BLaER1 treated with 17β-estradiol and CSF1 and Interleukin-3, amounts not matched to agents 10 nM and 100 nM (cell line): ENCODE measurements at regions not wholly inside any gene's neighbourhood (a gene's known extent, or its start where the extent isn't known, plus 50 kb on each side); places are given as distances from the start of the nearest gene placed in this dataset.

Source experiments
- H3K27ac ChIP-seq, 11 experiments: shearing (Covaris generic); formaldehyde crosslinking; 2 replicates each; pipeline ENCODE4 v1.8.1; 2022
- H3K27me3 ChIP-seq, 11 experiments: shearing (Covaris generic); formaldehyde crosslinking; 2 replicates each; pipeline ENCODE4 v1.8.1; 2022
- H3K36me3 ChIP-seq, 11 experiments: shearing (Covaris generic); formaldehyde crosslinking; 2 replicates each; pipeline ENCODE4 v1.8.1; 2022
- H3K4me1 ChIP-seq, 10 experiments: shearing (Covaris generic); formaldehyde crosslinking; 2 replicates each; pipeline ENCODE4 v1.8.1; 2022
- H3K4me2 ChIP-seq, 11 experiments: shearing (Covaris generic); formaldehyde crosslinking; 2 replicates each; pipeline ENCODE4 v1.8.1; 2022
- H3K4me3 ChIP-seq, 10 experiments: shearing (Covaris generic); formaldehyde crosslinking; 2 replicates each; pipeline ENCODE4 v1.8.1; 2022
- H3K9ac ChIP-seq, 11 experiments: shearing (Covaris generic); formaldehyde crosslinking; 2 replicates each; pipeline ENCODE4 v1.8.1; 2022
- H3K9me3 ChIP-seq, 11 experiments: shearing (Covaris generic); formaldehyde crosslinking; replicated peaks in 1 of 11; 2 replicates each; pipeline ENCODE4 v1.8.1; 2022
- H4K20me1 ChIP-seq, 11 experiments: shearing (Covaris generic); formaldehyde crosslinking; 2 replicates each; pipeline ENCODE4 v1.8.1; 2022
- Cebpa-rat ChIP-seq, 11 experiments: shearing (Covaris generic); IDR thresholded peaks; 2 replicates each; pipeline ENCODE4 v1.8.1; 2022

GRCh38 chr7:116340201-116340847, 130.0 kb downstream of the TES start:
- Histone ChIP-seq H3K4me1 (peaks cover 0 to 13% (median 12%) of the 10 kb centered on the region in 10 experiments; a peak in 14 of 20 replicates), H3K4me2 (peak overlapping the region in 7 of 11 experiments; percentile 2 to 40 (median 12); a peak in 4 of 22 replicates), H3K36me3 (no peaks in the 10 kb centered on the region), H3K27ac (no peak overlapping the region), H3K4me3 (no peak overlapping the region), H3K9ac (no peak overlapping the region), H4K20me1 (no peaks in the 10 kb centered on the region), H3K9me3 (no peaks in the 10 kb centered on the region), H3K27me3 (no peaks in the 10 kb centered on the region)
- no peak for TF ChIP-seq Cebpa-rat (IDR thresholded peaks at IDR 0.05)

GRCh38 chr7:116340943-116341907, 130.9 kb downstream of the TES start:
- Histone ChIP-seq H3K27me3 (no peaks in the 10 kb centered on the region), H3K36me3 (no peaks in the 10 kb centered on the region), H4K20me1 (no peaks in the 10 kb centered on the region), H3K9me3 (no peaks in the 10 kb centered on the region), H3K9ac (no peak overlapping the region), H3K4me1 (peaks cover 0 to 13% (median 12%) of the 10 kb centered on the region in 10 experiments; a peak in 14 of 20 replicates), H3K4me3 (no peak overlapping the region), H3K4me2 (peak overlapping the region in 9 of 11 experiments; percentile 2 to 40 (median 13); a peak in 7 of 22 replicates), H3K27ac (no peak overlapping the region)
- no peak for TF ChIP-seq Cebpa-rat (IDR thresholded peaks at IDR 0.05)

- Histone ChIP-seq H3K4me2 (no peak overlapping the region), H4K20me1 (no peaks in the 10 kb centered on the region), H3K4me1 (peaks cover 0 to 13% (median 12%) of the 10 kb centered on the region in 10 experiments; a peak in 14 of 20 replicates), H3K27ac (no peak overlapping the region), H3K4me3 (no peak overlapping the region), H3K27me3 (no peaks in the 10 kb centered on the region), H3K9me3 (peaks cover 0 to 3% (median 0%) of the 10 kb centered on the region in 11 experiments; a peak in 3 of 22 replicates), H3K9ac (no peak overlapping the region), H3K36me3 (no peaks in the 10 kb centered on the region)
- no peak for TF ChIP-seq Cebpa-rat (IDR thresholded peaks at IDR 0.05)
Measured at GRCh38 chr7:116342125-116342524, 131.8 kb downstream of the TES start.

- H3K9ac ChIP-seq = no peak overlapping the region
- no peaks in the 10 kb centered on the region for H3K27me3 ChIP-seq
- no peak overlapping the region for H3K27ac ChIP-seq
- H4K20me1 ChIP-seq = no peaks in the 10 kb centered on the region
- TF ChIP-seq Cebpa-rat (IDR thresholded peaks at IDR 0.05) = no peak
- no peak overlapping the region for H3K4me3 ChIP-seq
- H3K4me2 ChIP-seq = no peak overlapping the region
- no peaks in the 10 kb centered on the region for H3K4me1 ChIP-seq
- H3K36me3 ChIP-seq = no peaks in the 10 kb centered on the region
- H3K9me3 ChIP-seq = peaks cover 0 to 11% (median 5%) of the 10 kb centered on the region in 11 experiments; a peak in 10 of 22 replicates
Measured at GRCh38 chr7:116347151-116347832, 137.0 kb downstream of the TES start.

GRCh38 chr7:116348346-116348745, 138.0 kb downstream of the TES start:
- Histone ChIP-seq H3K4me1 (no peaks in the 10 kb centered on the region), H3K9ac (no peak overlapping the region)

GRCh38 chr7:116351966-116352365, 141.6 kb downstream of the TES start:
- no peak overlapping the region for H3K27ac ChIP-seq
- TF ChIP-seq Cebpa-rat (IDR thresholded peaks at IDR 0.05) = no peak
- H3K9ac ChIP-seq = no peak overlapping the region
- H3K4me2 ChIP-seq = no peak overlapping the region
- H3K9me3 ChIP-seq = peaks cover 0 to 10% (median 5%) of the 10 kb centered on the region in 11 experiments; a peak in 10 of 22 replicates
- H4K20me1 ChIP-seq = no peaks in the 10 kb centered on the region
- no peaks in the 10 kb centered on the region for H3K27me3 ChIP-seq
- H3K4me3 ChIP-seq = no peak overlapping the region
- peaks cover 0 to 6% (median 0%) of the 10 kb centered on the region in 10 experiments; a peak in 2 of 20 replicates for H3K4me1 ChIP-seq
- H3K36me3 ChIP-seq = no peaks in the 10 kb centered on the region

More at GRCh38 chr7:116348346-116348745, 138.0 kb downstream of the TES start:
- Histone ChIP-seq H3K9me3 (peaks cover 0 to 11% (median 5%) of the 10 kb centered on the region in 11 experiments; a peak in 10 of 22 replicates), H3K36me3 (no peaks in the 10 kb centered on the region), H3K4me2 (no peak overlapping the region), H4K20me1 (no peaks in the 10 kb centered on the region), H3K27me3 (no peaks in the 10 kb centered on the region), H3K4me3 (no peak overlapping the region), H3K27ac (no peak overlapping the region)
- no peak for TF ChIP-seq Cebpa-rat (IDR thresholded peaks at IDR 0.05)

GRCh38 chr7:116353647-116354046, 143.3 kb downstream of the TES start:
- no peaks in the 10 kb centered on the region for H3K36me3 ChIP-seq
- no peaks in the 10 kb centered on the region for H3K27me3 ChIP-seq
- H3K9ac ChIP-seq = no peak overlapping the region
- H3K4me3 ChIP-seq = no peak overlapping the region
- H3K4me1 ChIP-seq = peaks cover 0 to 6% (median 0%) of the 10 kb centered on the region in 10 experiments; a peak in 2 of 20 replicates
- H3K4me2 ChIP-seq = no peak overlapping the region
- no peak overlapping the region for H3K27ac ChIP-seq
- no peaks in the 10 kb centered on the region for H3K9me3 ChIP-seq
- peak in 3 of 11 experiments; percentile 40 to 54 (median 46); a peak in 4 of 22 replicates for TF ChIP-seq Cebpa-rat (IDR thresholded peaks at IDR 0.05)
- H4K20me1 ChIP-seq = no peaks in the 10 kb centered on the region

- H3K9ac ChIP-seq = no peak overlapping the region
- no peak for TF ChIP-seq Cebpa-rat (IDR thresholded peaks at IDR 0.05)
- H3K27ac ChIP-seq = no peak overlapping the region
- no peaks in the 10 kb centered on the region for H3K9me3 ChIP-seq
- H3K4me1 ChIP-seq = peaks cover 0 to 6% (median 0%) of the 10 kb centered on the region in 10 experiments; a peak in 2 of 20 replicates
- H3K4me3 ChIP-seq = no peak overlapping the region
- H3K36me3 ChIP-seq = no peaks in the 10 kb centered on the region
- H3K4me2 ChIP-seq = no peak overlapping the region
- no peaks in the 10 kb centered on the region for H4K20me1 ChIP-seq
- H3K27me3 ChIP-seq = no peaks in the 10 kb centered on the region
Measured at GRCh38 chr7:116354171-116354545, 143.8 kb downstream of the TES start.
